PC-9 (cell line): ENCODE measurements at regions not wholly inside any gene's neighbourhood (a gene's known extent, or its start where the extent isn't known, plus 50 kb on each side); places are given as distances from the start of the nearest gene placed in this dataset.
"Not testable (repeated sequence)": the region's sequence is repeated elsewhere in the genome, so short reads cannot be mapped to it uniquely, and the experiment has no call there.

Experiments used
- BruUV-seq: library from RNA; stranded (reverse); fragments of 400-500 nt; replicated peaks from 2 replicates; lab custom pipeline; 2021; lab: Mats Ljungman, UMichigan
- CTCF ChIA-PET: fragments of 300-600 bp; sonication (Branson Sonifier 250); formaldehyde crosslinking; loops from one replicate; lab custom pipeline; 2022; ENCODE audit warnings: antibody characterized with exemption; lab: Charles Lee
- POLR2A ChIA-PET: fragments of 300-600 bp; sonication (Branson Sonifier 250); formaldehyde crosslinking; loops from one replicate; lab custom pipeline; 2022; ENCODE audit warnings: antibody characterized with exemption; ENCODE audit not compliant: unreplicated experiment; lab: Charles Lee
- DNase-seq, 2 experiments: peaks; one replicate each; pipeline versions ENCODE4 v3.0.0 to v3.0.0-alpha.2; 2015 to 2022; ENCODE audit warnings: mixed read lengths in 1 of 2
- H2AFZ ChIP-seq: fragments of 200-600 bp; sonication (generic); 2 replicates; pipeline ENCODE4 v1.8.1; 2017; ENCODE audit warnings: antibody characterized with exemption
- H3F3A ChIP-seq: fragments of 200-600 bp; sonication (generic); 2 replicates; pipeline ENCODE4 v1.8.1; 2017; ENCODE audit warnings: antibody characterized with exemption, mild to moderate bottlenecking, low read depth; ENCODE audit not compliant: insufficient read depth
- H3K27ac ChIP-seq: fragments of 200-600 bp; sonication (generic); 2 replicates; pipeline ENCODE4 v1.6.1; 2016; ENCODE audit warnings: mixed run types
- H3K27me3 ChIP-seq: fragments of 200-600 bp; sonication (generic); 2 replicates; pipeline ENCODE4 v1.6.1; 2016; ENCODE audit warnings: low read depth, mixed run types; ENCODE audit not compliant: insufficient read depth
- H3K36me3 ChIP-seq: fragments of 200-600 bp; sonication (generic); 2 replicates; pipeline ENCODE4 v1.6.1; 2016; ENCODE audit warnings: low read depth, mixed run types
- H3K4me1 ChIP-seq: fragments of 200-600 bp; sonication (generic); replicated peaks from 2 replicates; pipeline ENCODE4 v1.6.1; 2016; ENCODE audit warnings: mixed run types; ENCODE audit not compliant: insufficient read depth
- H3K4me2 ChIP-seq: fragments of 200-600 bp; sonication (generic); 2 replicates; pipeline ENCODE4 v1.6.1; 2017; ENCODE audit warnings: mixed run types
- H3K4me3 ChIP-seq: fragments of 200-600 bp; sonication (generic); 2 replicates; pipeline ENCODE4 v1.6.1; 2016; ENCODE audit warnings: mixed run types
- H3K79me2 ChIP-seq: fragments of 200-600 bp; sonication (generic); 2 replicates; pipeline ENCODE4 v1.6.1; 2017; ENCODE audit warnings: low read depth, mixed run types
- H3K9me2 ChIP-seq: fragments of 200-600 bp; sonication (generic); 2 replicates; pipeline ENCODE4 v1.8.1; 2017; ENCODE audit warnings: mild to moderate bottlenecking; ENCODE audit not compliant: insufficient read depth
- H3K9me3 ChIP-seq: fragments of 200-600 bp; sonication (generic); 2 replicates; pipeline ENCODE4 v1.8.1; 2016; ENCODE audit warnings: low read depth; ENCODE audit not compliant: insufficient read depth
- H4K20me1 ChIP-seq: fragments of 200-600 bp; sonication (generic); 2 replicates; pipeline ENCODE4 v1.8.1; 2017; ENCODE audit not compliant: insufficient read depth
- CTCF ChIP-seq: fragments of 200-600 bp; sonication (generic); conservative IDR thresholded peaks from 2 replicates; pipeline ENCODE4 v1.6.1; 2017; ENCODE audit warnings: mixed run types, antibody characterized with exemption, mild to moderate bottlenecking, moderate library complexity
- EZH2 ChIP-seq: fragments of 200-600 bp; sonication (generic); IDR thresholded peaks from 2 replicates; pipeline ENCODE4 v1.8.0; 2017; ENCODE audit warnings: antibody characterized with exemption, low read depth
- intact Hi-C: fragments of 100-400 bp; cut with micrococcal nuclease; formaldehyde crosslinking; loops from one replicate; pipeline ENCODE4 v1.10.0; 2022; ENCODE audit not compliant: unreplicated experiment

DNA sequence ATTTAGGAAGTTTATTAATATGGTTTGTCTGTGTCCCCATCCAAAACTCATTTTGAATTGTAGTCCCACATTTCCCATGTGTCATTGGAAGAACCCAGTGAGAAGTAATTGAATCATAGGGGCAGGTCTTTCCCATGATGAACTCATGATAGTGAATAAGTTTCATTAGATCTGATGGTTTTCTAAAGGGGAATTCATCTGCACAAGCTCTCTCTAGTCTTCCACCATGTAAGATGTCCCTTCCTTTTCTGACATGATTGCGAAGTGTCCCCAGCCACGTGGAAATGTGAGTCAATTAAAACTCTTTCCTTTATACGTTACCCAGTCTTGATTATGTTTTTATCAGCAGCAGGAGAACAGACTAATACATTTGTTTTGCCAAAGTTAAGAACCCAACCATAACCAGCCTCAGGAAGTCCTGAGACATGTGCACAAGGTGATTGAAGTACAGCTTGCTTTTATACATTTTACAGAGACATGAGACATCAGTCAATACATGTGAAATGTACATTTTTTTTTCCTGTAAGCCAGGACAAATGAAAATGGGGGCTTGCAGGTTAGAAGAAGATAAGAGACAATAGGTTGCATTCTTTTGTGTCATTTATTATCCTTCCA is 1136.7 kb downstream of the TMEM121 start:
- H3K27ac ChIP-seq = no peak overlapping the region
- H3K4me3 ChIP-seq = no peak overlapping the region
- H3K27me3 ChIP-seq = no peaks in the 10 kb centered on the region
- H3K9me3 ChIP-seq = no peaks in the 10 kb centered on the region
- TF ChIP-seq CTCF (no peak), EZH2 (no peak)
- no TSS peak for BruUV-seq
- H3F3A ChIP-seq = peaks cover 6% of the 10 kb centered on the region
- CTCF ChIA-PET = no interaction called here
- H3K4me2 ChIP-seq = no peak overlapping the region
- no peak for DNase-seq
- H3K4me1 ChIP-seq = no peaks in the 10 kb centered on the region
- H3K9me2 ChIP-seq = no peaks in the 10 kb centered on the region
- no peaks in the 10 kb centered on the region for H4K20me1 ChIP-seq
- H3K79me2 ChIP-seq = no peaks in the 10 kb centered on the region
- no peaks in the 10 kb centered on the region for H3K36me3 ChIP-seq
- intact Hi-C loops = no loop called here
- H2AFZ ChIP-seq = no peak overlapping the region
- POLR2A ChIA-PET = no interaction called here

- H3K4me3 ChIP-seq, H3K27ac ChIP-seq, H3F3A ChIP-seq, POLR2A ChIA-PET, CTCF ChIA-PET, H2AFZ ChIP-seq, BruUV-seq, H3K9me3 ChIP-seq, H3K4me2 ChIP-seq, H4K20me1 ChIP-seq, H3K36me3 ChIP-seq, intact Hi-C loops, H3K79me2 ChIP-seq, H3K9me2 ChIP-seq, H3K27me3 ChIP-seq, H3K4me1 ChIP-seq, DNase-seq: not testable (repeated sequence)
- TF ChIP-seq CTCF = peak; percentile 54
These were observed 1137.5 kb downstream of the TMEM121 start for GRCh38 chr14:106663805-106664410.

GRCh38 chr14:106665814-106666213 is 1139.4 kb downstream of the TMEM121 start:
- Histone ChIP-seq H4K20me1 (no peaks in the 10 kb centered on the region), H3K4me1 (no peaks in the 10 kb centered on the region), H2AFZ (no peak overlapping the region), H3K9me3 (no peaks in the 10 kb centered on the region), H3F3A (peaks cover 6% of the 10 kb centered on the region), H3K4me3 (no peak overlapping the region), H3K4me2 (no peak overlapping the region), H3K9me2 (no peaks in the 10 kb centered on the region), H3K79me2 (no peaks in the 10 kb centered on the region), H3K36me3 (no peaks in the 10 kb centered on the region), H3K27me3 (no peaks in the 10 kb centered on the region), H3K27ac (no peak overlapping the region)
- POLR2A ChIA-PET = no interaction called here
- CTCF ChIA-PET = no interaction called here
- DNase-seq = no peak
- no TSS peak for BruUV-seq
- TF ChIP-seq CTCF (no peak), EZH2 (no peak)
- intact Hi-C loops = no loop called here
